ENCODE measurements at regions not wholly inside any gene's neighbourhood (a gene's known extent, or its start where the extent isn't known, plus 50 kb on each side); places are given as distances from the start of the nearest gene placed in this dataset.
"Not testable (repeated sequence)": the region's sequence is repeated elsewhere in the genome, so short reads cannot be mapped to it uniquely, and the experiment has no call there.

DNA sequence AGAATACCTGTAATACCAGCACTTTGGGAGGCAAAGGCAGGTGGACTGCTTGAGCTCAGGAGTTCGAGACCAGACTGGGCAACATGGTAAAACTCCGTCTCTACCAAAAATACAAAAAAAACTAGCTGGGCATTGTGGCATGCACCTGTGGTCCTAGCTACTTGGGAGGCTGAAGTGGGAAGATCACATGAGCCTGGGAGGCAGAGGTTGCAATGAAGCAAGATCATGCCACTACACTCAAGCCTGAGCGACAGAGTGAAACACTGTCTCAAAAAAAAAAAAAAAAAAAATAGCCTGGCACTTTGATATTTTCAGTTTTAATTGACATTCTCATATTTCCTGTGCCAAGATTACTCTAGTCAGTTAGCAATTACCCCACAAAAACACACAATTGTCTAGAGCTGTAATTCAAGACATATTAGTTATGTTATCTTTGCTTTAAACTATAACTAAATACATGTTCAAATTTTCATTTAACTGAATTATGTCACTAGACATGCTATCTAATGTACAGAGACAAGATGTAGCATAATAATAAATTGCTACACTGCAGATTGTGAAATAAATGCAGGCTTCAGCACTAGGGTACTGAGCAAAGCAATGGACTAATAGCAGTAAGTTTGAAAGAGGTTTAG, 378.2 kb upstream of the GRAMD2B start:
- no peak for DNase-seq (ENCODE audit: low read depth in 3 of 3)

GRCh38 chr5:126046318-126046717, 376.9 kb upstream of the GRAMD2B start:
- no peak for DNase-seq (ENCODE audit: low read depth in 3 of 3)

GRCh38 chr5:126046846-126047571, 376.2 kb upstream of the GRAMD2B start:
- DNase-seq (ENCODE audit: low read depth in 3 of 3), result no peak

- no peak for DNase-seq (ENCODE audit: low read depth in 3 of 3)
Measured at GRCh38 chr5:126052120-126052519, 371.1 kb upstream of the GRAMD2B start.

DNA sequence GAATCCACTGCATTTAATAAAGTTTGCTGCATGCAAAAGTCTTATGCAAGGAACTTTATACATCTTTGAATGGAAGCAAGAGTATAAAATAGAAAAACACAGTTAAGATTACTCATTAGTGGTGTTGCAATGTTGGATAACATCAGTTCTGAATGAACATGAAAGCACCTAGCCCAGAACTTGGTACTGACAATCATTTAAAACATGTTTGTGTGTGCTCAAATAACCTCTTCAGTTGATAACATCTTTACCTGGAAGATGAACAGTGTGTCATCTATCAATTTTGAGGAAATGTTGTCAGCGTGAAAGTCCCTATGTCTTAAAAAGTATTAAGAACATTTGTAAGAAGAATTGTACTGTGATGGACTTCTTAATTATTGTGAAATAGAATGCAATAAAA, 370.4 kb upstream of the GRAMD2B start:
- no peak for DNase-seq (ENCODE audit: low read depth in 3 of 3)

- no peak for DNase-seq (ENCODE audit: low read depth in 3 of 3)
Measured at GRCh38 chr5:126053630-126054029, 369.6 kb upstream of the GRAMD2B start.

- DNase-seq (ENCODE audit: low read depth in 3 of 3), result no peak
Measured at GRCh38 chr5:126054577-126055347, 368.4 kb upstream of the GRAMD2B start.

- no peak for DNase-seq (ENCODE audit: low read depth in 3 of 3)
Measured at GRCh38 chr5:126055348-126055729, 367.9 kb upstream of the GRAMD2B start.

DNA sequence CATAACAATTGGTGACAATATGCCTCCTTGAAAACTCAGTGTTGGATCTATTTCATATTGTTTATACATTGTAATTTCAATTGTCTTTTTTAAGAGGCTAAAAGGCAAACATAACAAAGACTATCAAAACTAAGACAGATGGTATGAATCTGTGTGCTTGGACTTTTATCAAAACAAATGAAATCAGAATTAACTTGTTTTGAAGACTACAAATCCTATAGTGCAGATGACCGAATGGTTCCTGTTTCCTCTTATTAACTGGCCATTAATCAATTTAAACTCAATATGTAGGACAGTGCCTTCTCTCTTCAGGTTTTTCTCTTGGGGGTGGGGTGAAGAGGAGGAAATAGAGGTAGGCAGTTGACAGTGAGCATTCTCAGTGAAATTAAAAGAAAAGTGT, 366.9 kb upstream of the GRAMD2B start:
- DNase-seq (ENCODE audit: low read depth in 3 of 3), result no peak

- DNase-seq (ENCODE audit: low read depth in 3 of 3), result no peak
Measured at GRCh38 chr5:126056851-126057622, 366.2 kb upstream of the GRAMD2B start.

- not testable (repeated sequence) for DNase-seq (ENCODE audit: low read depth in 3 of 3)
Measured at GRCh38 chr5:126058392-126058791, 364.8 kb upstream of the GRAMD2B start.

DNA sequence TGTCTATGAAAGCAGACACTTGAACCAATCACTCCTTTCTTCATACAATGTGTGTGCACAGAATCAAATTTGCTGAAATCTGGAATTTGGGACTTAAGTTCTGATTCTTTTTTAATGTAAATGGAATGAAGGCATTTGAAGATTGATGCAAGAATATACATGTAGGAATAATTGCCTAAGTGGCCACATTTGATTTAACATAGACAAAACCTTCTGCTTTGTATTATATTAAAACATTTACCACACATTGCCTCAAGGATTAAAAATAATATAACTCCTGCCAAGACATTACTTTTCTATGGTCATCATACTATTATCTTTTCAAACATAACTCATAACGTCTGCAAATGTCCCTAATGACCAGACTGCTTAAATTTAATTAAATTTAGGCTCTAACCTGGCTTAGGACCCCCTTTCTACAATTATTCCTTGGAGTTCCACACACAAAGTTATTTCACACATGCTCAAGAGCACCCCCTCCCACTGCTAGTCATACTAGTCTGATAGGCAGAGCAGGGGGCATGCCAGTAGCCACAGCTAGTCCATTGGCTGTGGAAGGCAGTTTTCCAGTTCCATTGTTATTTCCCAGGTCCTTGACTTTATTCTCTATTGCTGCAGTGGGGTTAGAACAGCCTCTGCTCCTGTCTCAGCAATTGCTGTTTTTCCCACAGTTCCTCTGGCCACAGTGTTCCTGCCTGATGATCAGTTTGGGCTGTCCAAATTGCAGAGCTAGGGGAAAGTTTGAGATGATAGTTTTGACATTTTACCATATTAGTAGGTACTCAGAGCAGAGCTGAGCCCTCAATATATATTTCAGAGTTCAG, 360.6 kb upstream of the GRAMD2B start:
- no peak for DNase-seq (ENCODE audit: low read depth in 3 of 3)

- no peak for DNase-seq (ENCODE audit: low read depth in 3 of 3)
Measured at GRCh38 chr5:126065061-126065460, 358.1 kb upstream of the GRAMD2B start.

GRCh38 chr5:126066836-126067235, 356.4 kb upstream of the GRAMD2B start:
- no peak for DNase-seq (ENCODE audit: low read depth in 3 of 3)

DNA sequence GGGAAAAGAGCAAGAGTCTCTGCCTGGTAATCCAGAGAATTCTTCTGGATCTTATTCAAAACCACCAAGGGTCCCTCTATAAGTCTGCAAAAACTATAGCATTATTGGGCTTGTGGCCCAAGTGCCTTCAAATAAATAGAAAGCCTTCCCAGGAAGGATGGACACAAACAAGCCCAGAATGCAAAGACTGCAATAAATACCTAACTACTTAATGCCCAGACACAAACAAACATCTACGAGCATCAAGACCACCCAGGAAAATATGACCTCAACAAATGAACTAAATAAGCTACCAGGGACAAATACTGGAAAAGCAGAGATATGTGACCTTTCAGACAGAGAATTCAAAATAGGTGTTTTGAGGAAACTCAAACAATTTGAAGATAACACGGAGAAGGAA, 355.8 kb upstream of the GRAMD2B start:
- no peak for DNase-seq (ENCODE audit: low read depth in 3 of 3)

GRCh38 chr5:126069329-126069728, 353.9 kb upstream of the GRAMD2B start:
- DNase-seq (ENCODE audit: low read depth in 3 of 3), result no peak

DNA sequence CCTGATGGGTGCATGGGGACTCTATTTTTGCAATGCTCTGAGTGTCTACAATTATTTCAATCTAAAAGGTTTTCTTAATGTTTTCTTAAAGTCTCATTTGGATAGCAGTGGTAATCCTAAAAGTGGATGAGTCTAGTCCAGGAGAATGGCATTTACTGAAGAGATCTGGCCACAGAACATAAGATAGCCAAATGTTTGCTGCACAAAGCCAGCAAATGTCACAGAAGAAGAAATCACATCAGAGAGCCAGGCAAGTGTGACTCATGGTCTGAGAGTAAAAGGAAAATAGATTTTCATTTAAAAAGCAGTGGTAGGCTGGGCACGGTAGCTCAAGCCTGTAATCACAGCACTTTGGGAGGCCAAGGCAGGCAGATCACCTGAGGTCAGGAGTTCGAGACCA, 352.7 kb upstream of the GRAMD2B start:
- DNase-seq (ENCODE audit: low read depth in 3 of 3), result no peak

DNA sequence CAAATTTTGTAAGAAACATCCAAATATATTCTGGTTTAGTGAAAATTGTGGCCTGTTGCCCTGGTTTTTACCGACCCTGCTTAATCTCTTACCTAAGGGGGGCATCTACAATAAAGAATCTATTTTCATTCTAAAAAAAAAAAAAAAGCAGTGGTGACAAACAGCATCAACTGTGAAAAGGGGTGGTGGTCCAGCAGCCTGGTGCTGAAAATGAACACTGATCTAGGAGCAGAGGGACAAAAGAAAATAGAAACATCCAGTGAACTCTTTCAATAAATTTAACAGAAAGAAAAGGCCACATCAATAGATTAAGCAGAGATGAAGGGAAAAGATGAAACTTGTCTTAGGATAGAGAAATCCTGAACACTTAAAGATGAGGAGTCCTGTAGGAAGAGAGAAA, 348.7 kb upstream of the GRAMD2B start:
- DNase-seq (ENCODE audit: low read depth in 3 of 3), result no peak

GRCh38 chr5:126079266-126079665, 343.9 kb upstream of the GRAMD2B start:
- DNase-seq (ENCODE audit: low read depth in 3 of 3), result no peak

- DNase-seq (ENCODE audit: low read depth in 3 of 3), result no peak
Measured at GRCh38 chr5:126081209-126081608, 342.0 kb upstream of the GRAMD2B start.

DNA sequence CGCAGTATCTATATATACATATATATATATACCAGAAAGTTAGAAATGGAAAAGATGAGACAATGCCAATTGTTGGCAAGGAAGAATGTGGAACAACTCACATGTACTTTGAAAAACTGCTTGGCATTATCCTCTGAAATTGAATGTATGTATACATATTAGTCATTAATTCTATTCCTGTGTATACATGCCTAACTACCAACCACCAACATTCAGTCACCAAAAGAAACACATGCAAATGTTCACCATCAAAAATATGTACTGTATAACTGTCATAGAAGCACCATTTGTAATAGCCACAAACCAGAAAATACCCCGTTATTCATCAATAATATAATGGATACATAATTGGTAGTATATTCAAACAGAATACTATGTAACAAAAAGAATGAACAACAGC, 330.2 kb upstream of the GRAMD2B start:
- no peak for DNase-seq (ENCODE audit: low read depth in 3 of 3)

Data from stimulated activated CD4-positive, alpha-beta T cell treated with anti-CD3 and anti-CD28 coated beads, TNF-alpha, amount 100 ng/mL, for 4 hours (primary cell).